ENCODE measurements at regions not wholly inside any gene's neighbourhood (a gene's known extent, or its start where the extent isn't known, plus 50 kb on each side); places are given as distances from the start of the nearest gene placed in this dataset.

GRCh38 chr5:114007678-114008077 lies 354.2 kb upstream of the KCNN2 start:
- Histone ChIP-seq H3K4me1 (no peaks in the 10 kb centered on the region), H3K4me2 (no peak overlapping the region), H3K27me3 (no peaks in the 10 kb centered on the region), H3K36me3 (no peaks in the 10 kb centered on the region), H3K9ac (no peak overlapping the region), H4K20me1 (no peaks in the 10 kb centered on the region), H3K9me3 (replicated peaks in 1 of 11) (no peaks in the 10 kb centered on the region), H3K4me3 (no peak overlapping the region), H3K27ac (no peak overlapping the region)
- TF ChIP-seq Cebpa-rat (IDR thresholded peaks at IDR 0.05): no peak

- no peak overlapping the region for H3K27ac ChIP-seq
- H3K27me3 ChIP-seq: no peaks in the 10 kb centered on the region
- TF ChIP-seq Cebpa-rat (IDR thresholded peaks at IDR 0.05): no peak
- no peak overlapping the region for H3K4me2 ChIP-seq
- no peaks in the 10 kb centered on the region for H3K4me1 ChIP-seq
- H3K36me3 ChIP-seq: no peaks in the 10 kb centered on the region
- no peak overlapping the region for H3K9ac ChIP-seq
- H4K20me1 ChIP-seq: no peaks in the 10 kb centered on the region
- H3K9me3 ChIP-seq (replicated peaks in 1 of 11): no peaks in the 10 kb centered on the region
- H3K4me3 ChIP-seq: no peak overlapping the region
Measured at GRCh38 chr5:114010362-114010761, 351.5 kb upstream of the KCNN2 start.

GRCh38 chr5:114018186-114018585 lies 343.7 kb upstream of the KCNN2 start:
- H3K4me3 ChIP-seq: no peak overlapping the region
- no peak overlapping the region for H3K4me2 ChIP-seq
- H3K27me3 ChIP-seq: no peaks in the 10 kb centered on the region
- H4K20me1 ChIP-seq: no peaks in the 10 kb centered on the region
- no peak overlapping the region for H3K9ac ChIP-seq
- no peak for TF ChIP-seq Cebpa-rat (IDR thresholded peaks at IDR 0.05)
- no peaks in the 10 kb centered on the region for H3K36me3 ChIP-seq
- no peaks in the 10 kb centered on the region; a peak in 1 of 22 replicates for H3K9me3 ChIP-seq (replicated peaks in 1 of 11)
- no peak overlapping the region for H3K27ac ChIP-seq
- no peaks in the 10 kb centered on the region for H3K4me1 ChIP-seq

- TF ChIP-seq Cebpa-rat (IDR thresholded peaks at IDR 0.05): no peak
- Histone ChIP-seq H3K9ac (no peak overlapping the region), H3K27me3 (no peaks in the 10 kb centered on the region), H3K4me3 (no peak overlapping the region), H3K9me3 (replicated peaks in 1 of 11) (peaks cover 0 to 8% (median 0%) of the 10 kb centered on the region in 11 experiments; a peak in 2 of 22 replicates), H3K4me1 (no peaks in the 10 kb centered on the region), H3K27ac (no peak overlapping the region), H3K36me3 (no peaks in the 10 kb centered on the region), H4K20me1 (no peaks in the 10 kb centered on the region), H3K4me2 (no peak overlapping the region)
Measured at GRCh38 chr5:114038756-114039155, 323.1 kb upstream of the KCNN2 start.

- Histone ChIP-seq H3K4me2 (peak overlapping the region in 3 of 11 experiments; percentile 31 to 42 (median 36); a peak in 3 of 22 replicates), H3K36me3 (no peaks in the 10 kb centered on the region), H3K4me1 (peaks cover 0 to 10% (median 7%) of the 10 kb centered on the region in 10 experiments; a peak in 11 of 20 replicates), H3K4me3 (no peak overlapping the region), H3K27ac (no peak overlapping the region), H4K20me1 (no peaks in the 10 kb centered on the region), H3K9ac (no peak overlapping the region), H3K27me3 (peaks cover 0 to under 1% (median 0%) of the 10 kb centered on the region in 11 experiments; a peak in 4 of 22 replicates), H3K9me3 (replicated peaks in 1 of 11) (peaks cover 0 to 5% (median 1%) of the 10 kb centered on the region in 11 experiments; a peak in 13 of 22 replicates)
- TF ChIP-seq Cebpa-rat (IDR thresholded peaks at IDR 0.05): no peak
Measured at GRCh38 chr5:114050087-114050486, 311.8 kb upstream of the KCNN2 start.

- H3K36me3 ChIP-seq: no peaks in the 10 kb centered on the region
- H3K4me3 ChIP-seq: no peak overlapping the region
- H3K9ac ChIP-seq: no peak overlapping the region
- H3K27me3 ChIP-seq: peaks cover 0 to 9% (median 0%) of the 10 kb centered on the region in 11 experiments; a peak in 5 of 22 replicates
- H3K4me2 ChIP-seq: no peak overlapping the region
- H3K4me1 ChIP-seq: peaks cover 0 to 10% (median 7%) of the 10 kb centered on the region in 10 experiments; a peak in 11 of 20 replicates
- H3K9me3 ChIP-seq (replicated peaks in 1 of 11): peaks cover 13 to 20% (median 16%) of the 10 kb centered on the region in 11 experiments; a peak in 21 of 22 replicates
- TF ChIP-seq Cebpa-rat (IDR thresholded peaks at IDR 0.05): no peak
- no peaks in the 10 kb centered on the region for H4K20me1 ChIP-seq
- H3K27ac ChIP-seq: no peak overlapping the region
Measured at GRCh38 chr5:114053372-114053771, 308.5 kb upstream of the KCNN2 start.

GRCh38 chr5:114054594-114054993 lies 307.3 kb upstream of the KCNN2 start:
- Histone ChIP-seq H3K36me3 (no peaks in the 10 kb centered on the region), H3K9me3 (replicated peaks in 1 of 11) (peaks cover 13 to 20% (median 16%) of the 10 kb centered on the region in 11 experiments; a peak in 21 of 22 replicates), H3K4me1 (peaks cover 0 to 4% (median 2%) of the 10 kb centered on the region in 10 experiments; a peak in 11 of 20 replicates), H3K4me3 (no peak overlapping the region), H4K20me1 (no peaks in the 10 kb centered on the region), H3K4me2 (no peak overlapping the region), H3K9ac (no peak overlapping the region), H3K27me3 (peaks cover 0 to 9% (median 0%) of the 10 kb centered on the region in 11 experiments; a peak in 5 of 22 replicates), H3K27ac (no peak overlapping the region)
- no peak for TF ChIP-seq Cebpa-rat (IDR thresholded peaks at IDR 0.05)

- no peak overlapping the region for H3K27ac ChIP-seq
- no peak overlapping the region for H3K4me3 ChIP-seq
- TF ChIP-seq Cebpa-rat (IDR thresholded peaks at IDR 0.05): no peak
- H3K4me1 ChIP-seq: no peaks in the 10 kb centered on the region
- H3K4me2 ChIP-seq: no peak overlapping the region
- peaks cover 13 to 20% (median 16%) of the 10 kb centered on the region in 11 experiments; a peak in 21 of 22 replicates for H3K9me3 ChIP-seq (replicated peaks in 1 of 11)
- no peaks in the 10 kb centered on the region for H3K36me3 ChIP-seq
- H3K27me3 ChIP-seq: peaks cover 0 to 9% (median 0%) of the 10 kb centered on the region in 11 experiments; a peak in 5 of 22 replicates
- H4K20me1 ChIP-seq: no peaks in the 10 kb centered on the region
- H3K9ac ChIP-seq: no peak overlapping the region
Measured at GRCh38 chr5:114055318-114056184, 306.3 kb upstream of the KCNN2 start.

- peaks cover 13 to 20% (median 16%) of the 10 kb centered on the region in 11 experiments; a peak in 21 of 22 replicates for H3K9me3 ChIP-seq (replicated peaks in 1 of 11)
- H3K4me1 ChIP-seq: no peaks in the 10 kb centered on the region
- peaks cover 0 to 9% (median 0%) of the 10 kb centered on the region in 11 experiments; a peak in 5 of 22 replicates for H3K27me3 ChIP-seq
- H3K9ac ChIP-seq: no peak overlapping the region
- H4K20me1 ChIP-seq: no peaks in the 10 kb centered on the region
- H3K4me3 ChIP-seq: no peak overlapping the region
- no peak for TF ChIP-seq Cebpa-rat (IDR thresholded peaks at IDR 0.05)
- no peak overlapping the region for H3K27ac ChIP-seq
- H3K36me3 ChIP-seq: no peaks in the 10 kb centered on the region
- H3K4me2 ChIP-seq: no peak overlapping the region
Measured at GRCh38 chr5:114056185-114056538, 305.7 kb upstream of the KCNN2 start.

All from BLaER1 treated with 17β-estradiol and CSF1 and Interleukin-3, amounts not matched to agents 10 nM and 100 nM (cell line).